Omental fat pad (tissue), 3 donors: ENCODE measurements at regions not wholly inside any gene's neighbourhood (a gene's known extent, or its start where the extent isn't known, plus 50 kb on each side); places are given as distances from the start of the nearest gene placed in this dataset.
A peak's percentile ranks its signal among the peaks of the same experiment; 100 is the strongest.

ENCODE experiments used
- ATAC-seq: fragments of 150-250 bp; one replicate; pipeline ENCODE4 v1.9.1; 2016; ENCODE audit warnings: mild to moderate bottlenecking, moderate library complexity; ENCODE audit not compliant: low FRiP score
- DNase-seq: peaks from one replicate; pipeline ENCODE4 v3.0.0-alpha.2; 2019; ENCODE audit warnings: low spot score
- TF ChIP-seq, protein P1 (sequence below), 3 donors: fragments of 450-650 bp; IDR thresholded peaks; one replicate each; pipeline ENCODE4 v1.5.1; 2016 to 2017; ENCODE audit warnings: antibody characterized with exemption in 3 of 3, mild to moderate bottlenecking in 3 of 3, moderate library complexity in 2 of 3

GRCh38 chr4:180655886-180656285, 1587.3 kb upstream of the TENM3 start:
- DNase-seq = no peak
- TF ChIP-seq, protein P1, sequence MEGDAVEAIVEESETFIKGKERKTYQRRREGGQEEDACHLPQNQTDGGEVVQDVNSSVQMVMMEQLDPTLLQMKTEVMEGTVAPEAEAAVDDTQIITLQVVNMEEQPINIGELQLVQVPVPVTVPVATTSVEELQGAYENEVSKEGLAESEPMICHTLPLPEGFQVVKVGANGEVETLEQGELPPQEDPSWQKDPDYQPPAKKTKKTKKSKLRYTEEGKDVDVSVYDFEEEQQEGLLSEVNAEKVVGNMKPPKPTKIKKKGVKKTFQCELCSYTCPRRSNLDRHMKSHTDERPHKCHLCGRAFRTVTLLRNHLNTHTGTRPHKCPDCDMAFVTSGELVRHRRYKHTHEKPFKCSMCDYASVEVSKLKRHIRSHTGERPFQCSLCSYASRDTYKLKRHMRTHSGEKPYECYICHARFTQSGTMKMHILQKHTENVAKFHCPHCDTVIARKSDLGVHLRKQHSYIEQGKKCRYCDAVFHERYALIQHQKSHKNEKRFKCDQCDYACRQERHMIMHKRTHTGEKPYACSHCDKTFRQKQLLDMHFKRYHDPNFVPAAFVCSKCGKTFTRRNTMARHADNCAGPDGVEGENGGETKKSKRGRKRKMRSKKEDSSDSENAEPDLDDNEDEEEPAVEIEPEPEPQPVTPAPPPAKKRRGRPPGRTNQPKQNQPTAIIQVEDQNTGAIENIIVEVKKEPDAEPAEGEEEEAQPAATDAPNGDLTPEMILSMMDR (IDR thresholded peaks at IDR 0.05) = no peak
- no peak for ATAC-seq

DNA sequence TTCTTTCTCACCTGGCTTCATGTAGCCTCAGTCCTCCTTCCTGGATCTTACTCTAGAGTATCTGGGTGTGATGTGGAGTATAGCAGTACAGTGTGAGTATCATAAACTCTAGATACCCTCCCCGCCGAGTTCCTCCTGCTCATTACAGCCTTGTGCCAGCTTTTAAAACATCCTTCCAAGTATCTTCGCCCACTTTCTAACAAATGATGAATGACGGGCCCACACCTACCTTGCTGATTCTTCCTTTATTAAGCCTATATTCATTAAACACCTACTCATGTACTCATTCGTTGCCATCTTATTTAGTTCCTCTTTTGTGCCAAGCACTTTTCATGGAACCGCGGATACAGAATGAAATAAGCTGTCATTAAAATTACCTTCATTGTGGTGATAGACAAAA, 1585.3 kb upstream of the TENM3 start:
- TF ChIP-seq, protein P1 (IDR thresholded peaks at IDR 0.05) = no peak
- DNase-seq (no peak), ATAC-seq (no peak)

DNA sequence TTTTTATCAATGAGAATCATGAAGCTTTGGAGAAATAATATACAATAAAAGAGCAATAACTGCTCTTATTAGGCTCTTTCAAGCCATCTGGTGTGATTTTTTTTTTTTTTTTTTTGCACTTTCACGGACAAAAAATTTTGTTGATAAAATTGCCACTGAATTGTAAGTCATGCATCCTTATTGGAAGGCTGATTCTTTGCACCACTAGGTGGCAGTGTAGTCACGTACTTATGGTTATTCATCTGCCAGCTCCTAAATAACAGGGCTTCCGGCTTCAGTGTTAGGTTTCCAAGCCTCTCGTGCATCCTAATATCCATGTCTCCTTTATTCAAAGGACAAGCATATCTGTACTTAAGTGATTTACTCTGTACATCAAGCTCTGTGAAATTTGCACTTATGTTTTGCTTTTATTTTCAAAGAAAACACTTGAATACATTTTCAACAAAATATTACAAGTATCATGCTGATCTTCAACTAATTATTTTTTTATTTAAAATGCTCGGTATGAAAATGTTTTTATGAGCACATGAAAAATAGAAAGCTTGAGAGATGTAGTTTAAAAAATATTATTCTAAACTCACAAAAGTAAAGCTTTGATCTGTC, 1578.3 kb upstream of the TENM3 start:
- TF ChIP-seq, protein P1 (IDR thresholded peaks at IDR 0.05) = no peak
- ATAC-seq (no peak), DNase-seq (peak; percentile 62)

- ATAC-seq (no peak), DNase-seq (no peak)
- TF ChIP-seq, protein P1 (IDR thresholded peaks at IDR 0.05) = no peak
Measured at GRCh38 chr4:180665481-180665880, 1577.7 kb upstream of the TENM3 start.

DNA sequence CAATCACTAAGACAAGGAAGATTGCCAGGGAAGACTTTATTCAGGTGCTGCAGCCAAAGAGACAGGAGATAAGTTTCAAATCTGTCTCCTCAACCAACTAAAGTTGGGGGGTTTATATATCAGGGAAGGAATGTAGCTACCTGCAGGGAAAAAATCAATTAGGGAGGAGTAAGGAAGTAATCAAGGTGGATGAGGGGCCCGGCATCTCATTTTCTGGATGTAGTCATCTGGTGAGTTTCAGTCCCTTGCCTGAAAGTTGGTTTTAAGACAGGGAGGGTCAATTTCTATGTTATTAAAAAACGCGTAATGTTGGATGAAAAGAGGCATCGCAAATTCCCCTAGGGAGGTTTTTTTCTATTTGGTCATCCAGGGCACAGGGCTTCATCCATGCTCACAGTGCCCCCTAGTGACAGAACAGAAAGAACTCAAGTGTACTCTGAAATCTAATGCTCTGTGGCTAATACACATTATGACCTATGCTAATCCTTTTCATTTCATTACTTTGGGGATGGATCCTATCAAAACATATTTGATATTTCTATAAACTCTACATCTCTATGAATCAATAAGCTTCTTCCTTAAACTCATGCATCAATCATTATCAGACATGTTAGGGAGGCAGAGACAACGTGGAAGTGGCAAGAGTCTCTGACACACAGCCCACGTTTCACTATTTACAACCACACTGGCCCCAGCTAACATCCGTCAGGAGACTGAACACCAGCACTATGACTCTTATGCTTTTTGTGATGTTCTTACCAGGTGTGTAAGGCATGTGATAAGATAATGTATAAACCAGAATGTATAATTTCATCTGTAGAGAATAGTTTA, 1577.0 kb upstream of the TENM3 start:
- DNase-seq (no peak), ATAC-seq (no peak)
- TF ChIP-seq, protein P1 (IDR thresholded peaks at IDR 0.05) = no peak

DNA sequence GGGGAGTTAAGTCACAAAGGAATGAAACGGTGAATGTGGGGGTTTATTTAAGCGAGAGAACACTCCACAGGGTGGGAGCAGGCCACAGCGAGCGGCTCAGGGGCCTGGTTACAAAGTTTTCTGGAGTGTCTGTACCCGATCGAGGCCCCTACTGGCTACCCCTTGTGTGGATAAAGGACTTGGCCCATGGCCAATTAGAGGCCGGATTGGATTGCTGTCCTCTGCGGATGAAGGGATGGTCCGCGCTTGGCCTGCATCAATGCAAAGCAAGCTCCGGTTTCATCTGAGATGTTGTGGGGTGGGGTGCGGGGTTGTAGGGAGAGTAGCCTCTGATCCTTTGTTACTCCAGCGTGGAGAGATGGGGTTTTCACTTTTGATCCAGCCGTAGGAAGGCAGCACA, 1574.5 kb upstream of the TENM3 start:
- ATAC-seq = no peak
- TF ChIP-seq, protein P1 (IDR thresholded peaks at IDR 0.05) = no peak
- no peak for DNase-seq

DNA sequence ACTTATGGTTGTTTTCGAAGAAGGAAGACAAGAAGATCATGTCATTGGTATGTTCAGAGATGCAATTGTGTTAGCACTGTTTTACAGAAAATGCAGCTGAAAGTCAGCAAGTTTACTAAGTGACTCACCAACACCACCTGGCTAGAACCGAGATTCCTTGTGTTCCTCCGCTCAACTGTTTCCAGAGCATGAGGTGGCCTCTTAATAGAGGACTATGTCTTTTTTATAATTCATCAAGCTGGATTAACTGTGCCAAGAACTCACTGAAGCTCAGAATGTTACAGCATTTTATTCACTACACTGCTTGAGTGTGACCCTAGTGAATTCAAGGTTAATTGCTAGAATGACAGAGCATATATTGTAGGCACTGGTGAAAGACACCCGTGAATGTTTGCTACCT, 1573.5 kb upstream of the TENM3 start:
- TF ChIP-seq, protein P1 (IDR thresholded peaks at IDR 0.05) = no peak
- DNase-seq = no peak
- ATAC-seq = no peak
